K562 (cell line): ENCODE measurements at regions not wholly inside any gene's neighbourhood (a gene's known extent, or its start where the extent isn't known, plus 50 kb on each side); places are given as distances from the start of the nearest gene placed in this dataset.

Experiments used
- CHD2 ChIP-seq: IDR thresholded peaks from 2 replicates; pipeline ENCODE4 v1.6.1; 2011; ENCODE audit warnings: low read depth, low read length
- MAZ ChIP-seq, 2 experiments: fragments of 450-650 bp in 1 of 2; sonication (generic) in 1 of 2; formaldehyde crosslinking; IDR thresholded peaks in 1 of 2; conservative IDR thresholded peaks in 1 of 2; 2 replicates each; pipeline versions ENCODE4 v1.4.0 to v1.5.0; 2020; ENCODE audit warnings: mild to moderate bottlenecking in 1 of 2, missing genetic modification reagents in 1 of 2
- ZNF146 ChIP-seq: IDR thresholded peaks from one replicate; pipeline ENCODE4 v1.6.1; 2018; ENCODE audit warnings: missing compliant biosample characterization; ENCODE audit not compliant: unreplicated experiment

- TF ChIP-seq MAZ (CRISPR knock-in tag; conservative IDR thresholded peaks at IDR 0.05 in 1 of 2, IDR thresholded peaks at IDR 0.05 in 1 of 2) (no peak), ZNF146 (no peak), CHD2 (no peak)
Measured at GRCh38 chr4:148922497-148922896, 480.3 kb upstream of the NR3C2 start.
